Esophagus squamous epithelium (tissue), 5 donors: ENCODE measurements at regions not wholly inside any gene's neighbourhood (a gene's known extent, or its start where the extent isn't known, plus 50 kb on each side); places are given as distances from the start of the nearest gene placed in this dataset.
"Not testable (repeated sequence)": the region's sequence is repeated elsewhere in the genome, so short reads cannot be mapped to it uniquely, and the experiment has no call there.

Source experiments
- DNase-seq: peaks from one replicate; lab custom pipeline; 2025; lab: John Stamatoyannopoulos, UW
- H3K27ac ChIP-seq, 4 donors: fragments of 200-600 bp; sonication (generic); one replicate each; pipeline ENCODE4 v1.5.1; 2016 to 2019; ENCODE audit warnings: mild to moderate bottlenecking in 1 of 4
- H3K27me3 ChIP-seq, 4 donors: fragments of 200-600 bp; sonication (generic); 1 replicate in 3 of 4; 2 replicates in 1 of 4; pipeline versions ENCODE4 v1.5.1 to v1.6.0; 2017 to 2021; ENCODE audit warnings: antibody characterized with exemption in 1 of 4
- H3K36me3 ChIP-seq, 3 donors: fragments of 200-600 bp; sonication (generic); one replicate each; pipeline ENCODE4 v1.5.1; 2016 to 2019
- H3K4me1 ChIP-seq, 3 donors: fragments of 200-600 bp; sonication (generic); one replicate each; pipeline ENCODE4 v1.5.1; 2017 to 2019
- H3K4me3 ChIP-seq, 4 donors: fragments of 200-600 bp; sonication (generic); 1 replicate in 3 of 4; 2 replicates in 1 of 4; pipeline ENCODE4 v1.5.1; 2016 to 2019; ENCODE audit warnings: mild to moderate bottlenecking in 2 of 4, moderate library complexity in 1 of 4
- H3K9me3 ChIP-seq, 3 donors: fragments of 200-600 bp; sonication (generic); one replicate each; pipeline ENCODE4 v1.5.1; 2016 to 2019
- CTCF ChIP-seq, 6 experiments: fragments of 450-650 bp in 4 of 6; fragments of 200-600 bp in 2 of 6; sonication (generic) in 2 of 6; IDR thresholded peaks; one replicate each; pipeline ENCODE4 v1.5.1; 2016 to 2019; ENCODE audit warnings: antibody characterized with exemption in 6 of 6, mild to moderate bottlenecking in 4 of 6, moderate library complexity in 4 of 6
- POLR2A ChIP-seq, 4 donors: fragments of 450-650 bp; IDR thresholded peaks; one replicate each; pipeline ENCODE4 v1.6.1; 2017; ENCODE audit warnings: antibody characterized with exemption in 4 of 4, mild to moderate bottlenecking in 4 of 4, moderate library complexity in 3 of 4
- WGBS, 2 donors: methylation state at CpG; one replicate each; pipeline ENCODE4 v1.1.5; 2018; 5-methylcytosine and 5-hydroxymethylcytosine counted together
- intact Hi-C: fragments of 100-400 bp; cut with DNase I; formaldehyde crosslinking; loops from one replicate; pipeline ENCODE4 v1.15.0; 2022
- donor health status: DM: yes; HTN: yes; CAD: no.

- Histone ChIP-seq H3K4me3 (no peak overlapping the region), H3K36me3 (no peaks in the 10 kb centered on the region), H3K27ac (no peak overlapping the region), H3K27me3 (peaks cover 0 to 20% (median 0%) of the 10 kb centered on the region in 4 donors), H3K9me3 (peaks cover 0 to 3% (median 2%) of the 10 kb centered on the region in 3 donors), H3K4me1 (no peaks in the 10 kb centered on the region)
- TF ChIP-seq POLR2A (IDR thresholded peaks at IDR 0.05): no peak
- TF ChIP-seq CTCF (IDR thresholded peaks at IDR 0.05): no peak
- 58 to 65% methylated on average over 5 to 6 of the region's 7 CpGs for WGBS, 2 donors
- DNase-seq: no peak
- intact Hi-C loops: no loop called here
These were observed 91.7 kb upstream of the WSCD1 start for GRCh38 chr17:5978496-5978895.

GRCh38 chr17:5980941-5981340 lies 89.2 kb upstream of the WSCD1 start:
- 77 to 79% methylated on average over 6 of the region's 6 CpGs for WGBS, 2 donors

GRCh38 chr17:5986644-5987043 lies 83.5 kb upstream of the WSCD1 start:
- no peak for TF ChIP-seq POLR2A (IDR thresholded peaks at IDR 0.05)
- no peak for TF ChIP-seq CTCF (IDR thresholded peaks at IDR 0.05)
- DNase-seq: no peak
- Histone ChIP-seq H3K27me3 (peaks cover 0 to 4% (median 0%) of the 10 kb centered on the region in 4 donors), H3K9me3 (no peaks in the 10 kb centered on the region), H3K27ac (no peak overlapping the region), H3K4me1 (no peaks in the 10 kb centered on the region), H3K4me3 (no peak overlapping the region), H3K36me3 (no peaks in the 10 kb centered on the region)
- intact Hi-C loops: no loop called here
- WGBS, 2 donors: 53 to 72% methylated on average over 2 of the region's 2 CpGs

More at GRCh38 chr17:5980941-5981340, 89.2 kb upstream of the WSCD1 start:
- Histone ChIP-seq H3K9me3 (no peaks in the 10 kb centered on the region), H3K27ac (no peak overlapping the region), H3K4me1 (no peaks in the 10 kb centered on the region), H3K4me3 (no peak overlapping the region), H3K36me3 (no peaks in the 10 kb centered on the region), H3K27me3 (peaks cover 0 to 15% (median 0%) of the 10 kb centered on the region in 4 donors)
- intact Hi-C loops: no loop called here
- DNase-seq: no peak
- TF ChIP-seq POLR2A (IDR thresholded peaks at IDR 0.05) (no peak), CTCF (IDR thresholded peaks at IDR 0.05) (no peak)

- H3K4me1 ChIP-seq: no peaks in the 10 kb centered on the region
- WGBS, 2 donors: 70 to 72% methylated on average over 3 to 4 of the region's 4 CpGs
- DNase-seq: no peak
- H3K27me3 ChIP-seq: peaks cover 0 to 33% (median 0%) of the 10 kb centered on the region in 4 donors
- H3K27ac ChIP-seq: no peak overlapping the region
- TF ChIP-seq POLR2A (IDR thresholded peaks at IDR 0.05) (no peak), CTCF (IDR thresholded peaks at IDR 0.05) (no peak)
- intact Hi-C loops: no loop called here
- no peaks in the 10 kb centered on the region for H3K36me3 ChIP-seq
- H3K4me3 ChIP-seq: no peak overlapping the region
- no peaks in the 10 kb centered on the region for H3K9me3 ChIP-seq
These were observed 69.8 kb upstream of the WSCD1 start for GRCh38 chr17:6000426-6000825.

- H3K4me3 ChIP-seq, H3K9me3 ChIP-seq, intact Hi-C loops, H3K27ac ChIP-seq, H3K4me1 ChIP-seq, DNase-seq, H3K36me3 ChIP-seq: not testable (repeated sequence)
- 76% methylated on average over 6 of the region's 6 CpGs for WGBS, 2 donors
- H3K27me3 ChIP-seq: peaks cover 0 to 24% (median 0%) of the 10 kb centered on the region in 4 donors
These were observed 67.0 kb upstream of the WSCD1 start for GRCh38 chr17:6003221-6003620.

- no peak overlapping the region for H3K4me3 ChIP-seq
- WGBS, 2 donors: 74 to 85% methylated on average over 6 of the region's 6 CpGs
- DNase-seq: no peak
- peaks cover 0 to 33% (median 0%) of the 10 kb centered on the region in 4 donors for H3K27me3 ChIP-seq
- H3K4me1 ChIP-seq: no peaks in the 10 kb centered on the region
- no peaks in the 10 kb centered on the region for H3K9me3 ChIP-seq
- intact Hi-C loops: no loop called here
- H3K27ac ChIP-seq: no peak overlapping the region
- H3K36me3 ChIP-seq: no peaks in the 10 kb centered on the region
- no peak for TF ChIP-seq CTCF (IDR thresholded peaks at IDR 0.05)
- TF ChIP-seq POLR2A (IDR thresholded peaks at IDR 0.05): no peak
These were observed 64.2 kb upstream of the WSCD1 start for GRCh38 chr17:6005939-6006338.
